Neural progenitor cell (in vitro differentiated cells): ENCODE measurements at regions not wholly inside any gene's neighbourhood (a gene's known extent, or its start where the extent isn't known, plus 50 kb on each side); places are given as distances from the start of the nearest gene placed in this dataset.

Experiments
- DNase-seq: peaks from one replicate; pipeline ENCODE4 v3.0.0-alpha.2; 2016; ENCODE audit warnings: low spot score
- H2AFZ ChIP-seq: fragments of 200-600 bp; sonication (generic); replicated peaks from 2 replicates; pipeline ENCODE4 v1.6.1; 2016; ENCODE audit warnings: antibody characterized with exemption
- H3F3A ChIP-seq: fragments of 200-600 bp; sonication (generic); 2 replicates; pipeline ENCODE4 v1.6.1; 2016; ENCODE audit warnings: antibody characterized with exemption, low read depth
- H3K27ac ChIP-seq: fragments of 200-600 bp; sonication (generic); 2 replicates; pipeline ENCODE4 v1.5.1; 2016; ENCODE audit warnings: mild to moderate bottlenecking
- H3K27me3 ChIP-seq: fragments of 200-600 bp; sonication (generic); 2 replicates; pipeline ENCODE4 v1.6.1; 2016; ENCODE audit warnings: mild to moderate bottlenecking, moderate library complexity
- H3K36me3 ChIP-seq: fragments of 200-600 bp; sonication (generic); 2 replicates; pipeline ENCODE4 v1.5.1; 2016
- H3K4me1 ChIP-seq: fragments of 200-600 bp; sonication (generic); 2 replicates; pipeline ENCODE4 v1.6.1; 2016; ENCODE audit warnings: mixed run types
- H3K4me2 ChIP-seq: fragments of 200-600 bp; sonication (generic); 2 replicates; pipeline ENCODE4 v1.6.1; 2016
- H3K4me3 ChIP-seq: fragments of 200-600 bp; sonication (generic); 2 replicates; pipeline ENCODE4 v1.5.1; 2016
- H3K79me2 ChIP-seq: fragments of 200-600 bp; sonication (generic); 2 replicates; pipeline ENCODE4 v1.6.1; 2016; ENCODE audit warnings: low read depth
- H3K9ac ChIP-seq: fragments of 200-600 bp; sonication (generic); 2 replicates; pipeline ENCODE4 v1.6.1; 2016
- H3K9me3 ChIP-seq: fragments of 200-600 bp; sonication (generic); 2 replicates; pipeline ENCODE4 v1.5.1; 2016; ENCODE audit warnings: low read depth
- H4K20me1 ChIP-seq: fragments of 200-600 bp; sonication (generic); 2 replicates; pipeline ENCODE4 v1.6.1; 2016; ENCODE audit warnings: low read depth
- H3K27ac Mint-ChIP-seq: 3 replicates; pipeline ENCODE4 v1.8.0; 2021; ENCODE audit warnings: mixed read lengths
- H3K27me3 Mint-ChIP-seq: 2 replicates; pipeline ENCODE4 v1.8.0; 2022; ENCODE audit warnings: low read depth, mild to moderate bottlenecking, inconsistent platforms, moderate library complexity, mixed read lengths; ENCODE audit not compliant: insufficient read depth
- H3K36me3 Mint-ChIP-seq: 3 replicates; pipeline ENCODE4 v1.8.0; 2021; ENCODE audit warnings: mixed read lengths
- H3K4me1 Mint-ChIP-seq: 3 replicates; pipeline ENCODE4 v1.8.0; 2021; ENCODE audit warnings: mixed read lengths
- H3K4me3 Mint-ChIP-seq: 3 replicates; pipeline ENCODE4 v1.8.0; 2021; ENCODE audit warnings: mild to moderate bottlenecking, moderate library complexity, mixed read lengths
- H3K9me3 Mint-ChIP-seq: 3 replicates; pipeline ENCODE4 v1.8.0; 2020; ENCODE audit warnings: mixed read lengths
- EZH2 ChIP-seq: fragments of 200-600 bp; sonication (generic); IDR thresholded peaks from 2 replicates; pipeline ENCODE4 v1.6.1; 2017; ENCODE audit warnings: antibody characterized with exemption, mild to moderate bottlenecking, moderate library complexity
- EZH2phosphoT487 ChIP-seq: fragments of 200-600 bp; sonication (generic); IDR thresholded peaks from 2 replicates; pipeline ENCODE4 v1.6.1; 2017; ENCODE audit warnings: antibody characterized with exemption
- TF ChIP-seq, protein P1 (sequence below): fragments of 200-600 bp; sonication (generic); IDR thresholded peaks from 2 replicates; pipeline ENCODE4 v1.5.1; 2017; ENCODE audit warnings: antibody characterized with exemption, mild to moderate bottlenecking

DNA sequence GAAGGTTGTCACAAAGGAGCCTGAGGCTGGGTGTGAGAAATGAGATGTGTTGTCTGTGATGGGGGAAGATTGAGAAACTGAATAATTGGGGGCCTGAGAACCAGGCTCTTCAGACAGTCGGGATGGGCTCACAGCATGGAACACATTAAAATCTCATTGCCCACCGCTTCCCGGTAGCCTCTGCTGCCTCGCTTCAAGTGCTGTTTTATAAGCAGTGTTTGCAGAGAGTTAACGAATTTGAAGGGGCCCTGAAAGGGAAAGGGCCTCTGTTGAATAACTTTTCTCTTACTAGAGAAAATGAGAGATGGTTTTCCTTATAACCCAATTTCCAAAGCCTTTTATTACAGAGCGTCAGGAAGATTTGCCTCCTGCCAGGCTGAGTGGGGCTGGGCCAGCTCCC lies 258.8 kb upstream of the ASIC2 start:
- peaks cover 11% of the 10 kb centered on the region for H3K4me1 ChIP-seq
- no peaks in the 10 kb centered on the region for H3K79me2 ChIP-seq
- no peaks in the 10 kb centered on the region for H3K27me3 ChIP-seq
- H3K27ac ChIP-seq = no peak overlapping the region
- H3K9me3 ChIP-seq = no peaks in the 10 kb centered on the region
- H3K4me3 Mint-ChIP-seq = no peak overlapping the region
- no peak overlapping the region for H3K4me3 ChIP-seq
- H3F3A ChIP-seq = peaks cover 10% of the 10 kb centered on the region
- H3K36me3 Mint-ChIP-seq = no peaks in the 10 kb centered on the region
- TF ChIP-seq, protein P1, sequence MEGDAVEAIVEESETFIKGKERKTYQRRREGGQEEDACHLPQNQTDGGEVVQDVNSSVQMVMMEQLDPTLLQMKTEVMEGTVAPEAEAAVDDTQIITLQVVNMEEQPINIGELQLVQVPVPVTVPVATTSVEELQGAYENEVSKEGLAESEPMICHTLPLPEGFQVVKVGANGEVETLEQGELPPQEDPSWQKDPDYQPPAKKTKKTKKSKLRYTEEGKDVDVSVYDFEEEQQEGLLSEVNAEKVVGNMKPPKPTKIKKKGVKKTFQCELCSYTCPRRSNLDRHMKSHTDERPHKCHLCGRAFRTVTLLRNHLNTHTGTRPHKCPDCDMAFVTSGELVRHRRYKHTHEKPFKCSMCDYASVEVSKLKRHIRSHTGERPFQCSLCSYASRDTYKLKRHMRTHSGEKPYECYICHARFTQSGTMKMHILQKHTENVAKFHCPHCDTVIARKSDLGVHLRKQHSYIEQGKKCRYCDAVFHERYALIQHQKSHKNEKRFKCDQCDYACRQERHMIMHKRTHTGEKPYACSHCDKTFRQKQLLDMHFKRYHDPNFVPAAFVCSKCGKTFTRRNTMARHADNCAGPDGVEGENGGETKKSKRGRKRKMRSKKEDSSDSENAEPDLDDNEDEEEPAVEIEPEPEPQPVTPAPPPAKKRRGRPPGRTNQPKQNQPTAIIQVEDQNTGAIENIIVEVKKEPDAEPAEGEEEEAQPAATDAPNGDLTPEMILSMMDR = no peak
- no peak for TF ChIP-seq EZH2phosphoT487
- no peak for TF ChIP-seq EZH2
- H3K36me3 ChIP-seq = no peaks in the 10 kb centered on the region
- no peaks in the 10 kb centered on the region for H3K9me3 Mint-ChIP-seq
- H2AFZ ChIP-seq = peak overlapping the region; percentile 42
- H3K9ac ChIP-seq = no peak overlapping the region
- peak overlapping the region; percentile 6 for H3K4me2 ChIP-seq
- DNase-seq = no peak
- H3K27me3 Mint-ChIP-seq = peaks cover 2% of the 10 kb centered on the region
- H4K20me1 ChIP-seq = no peaks in the 10 kb centered on the region
- peaks cover 16% of the 10 kb centered on the region for H3K4me1 Mint-ChIP-seq
- H3K27ac Mint-ChIP-seq = no peak overlapping the region

DNA sequence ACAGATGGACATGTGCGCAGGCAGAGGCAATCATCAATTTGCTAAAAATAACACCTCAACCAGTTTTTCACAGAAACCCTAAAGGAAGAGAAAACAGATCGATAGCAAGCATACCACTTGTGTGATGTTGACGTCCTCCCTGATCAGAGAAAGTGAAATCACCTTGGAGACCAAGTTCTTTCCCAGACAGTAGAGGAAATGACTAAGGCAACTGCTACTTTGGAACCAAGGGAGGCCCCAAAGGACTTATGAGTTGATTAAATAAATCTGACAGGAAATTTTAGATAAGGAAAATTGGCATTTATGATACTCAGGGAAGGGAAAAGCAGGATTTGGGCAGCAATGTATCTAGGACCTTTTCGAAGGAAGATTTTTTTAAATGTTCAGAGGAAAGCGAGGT lies 267.1 kb upstream of the ASIC2 start:
- no peaks in the 10 kb centered on the region for H3K36me3 ChIP-seq
- H3K4me3 ChIP-seq = no peak overlapping the region
- H3K36me3 Mint-ChIP-seq = no peaks in the 10 kb centered on the region
- no peak overlapping the region for H3K27ac Mint-ChIP-seq
- H3K4me3 Mint-ChIP-seq = no peak overlapping the region
- H2AFZ ChIP-seq = no peak overlapping the region
- H3K27me3 Mint-ChIP-seq = peaks cover 5% of the 10 kb centered on the region
- H4K20me1 ChIP-seq = no peaks in the 10 kb centered on the region
- H3K27ac ChIP-seq = no peak overlapping the region
- no peak for DNase-seq
- H3K27me3 ChIP-seq = no peaks in the 10 kb centered on the region
- H3K4me1 Mint-ChIP-seq = no peaks in the 10 kb centered on the region
- no peak overlapping the region for H3K9ac ChIP-seq
- no peak for TF ChIP-seq EZH2phosphoT487
- TF ChIP-seq EZH2 = no peak
- TF ChIP-seq, protein P1 = no peak
- H3K9me3 ChIP-seq = no peaks in the 10 kb centered on the region
- no peaks in the 10 kb centered on the region for H3K79me2 ChIP-seq
- peaks cover 10% of the 10 kb centered on the region for H3K9me3 Mint-ChIP-seq
- no peak overlapping the region for H3K4me2 ChIP-seq
- H3F3A ChIP-seq = no peaks in the 10 kb centered on the region
- H3K4me1 ChIP-seq = no peaks in the 10 kb centered on the region

DNA sequence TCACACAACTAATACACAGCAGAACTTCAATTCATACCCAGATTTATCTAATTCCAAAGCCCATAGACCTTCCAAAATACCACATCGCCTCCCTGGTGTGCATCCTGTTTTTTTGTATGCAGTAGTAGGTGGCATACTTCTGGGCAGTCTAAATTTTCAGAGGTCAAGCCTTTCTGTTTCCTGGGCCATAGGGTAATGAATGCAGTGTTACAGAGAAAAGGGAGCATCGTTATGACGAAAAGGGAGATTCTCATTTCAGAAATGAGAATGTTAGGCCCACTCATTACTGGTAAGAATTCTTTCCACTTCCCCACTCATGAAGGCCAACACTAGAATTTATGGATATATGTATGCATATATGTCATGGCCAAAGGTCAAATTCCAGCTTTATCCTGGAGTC lies 267.8 kb upstream of the ASIC2 start:
- DNase-seq = no peak
- Mint-ChIP-seq H3K4me1 (peaks cover under 1% of the 10 kb centered on the region), H3K36me3 (no peaks in the 10 kb centered on the region), H3K9me3 (peaks cover 10% of the 10 kb centered on the region), H3K27me3 (peaks cover 5% of the 10 kb centered on the region), H3K4me3 (no peak overlapping the region), H3K27ac (no peak overlapping the region)
- Histone ChIP-seq H3K4me3 (no peak overlapping the region), H3K9me3 (no peaks in the 10 kb centered on the region), H3K27ac (no peak overlapping the region), H3F3A (no peaks in the 10 kb centered on the region), H3K9ac (no peak overlapping the region), H3K27me3 (no peaks in the 10 kb centered on the region), H3K4me2 (no peak overlapping the region), H4K20me1 (no peaks in the 10 kb centered on the region), H3K36me3 (no peaks in the 10 kb centered on the region), H3K4me1 (no peaks in the 10 kb centered on the region), H3K79me2 (no peaks in the 10 kb centered on the region), H2AFZ (no peak overlapping the region)
- TF ChIP-seq, protein P1 = no peak
- TF ChIP-seq EZH2 (no peak), EZH2phosphoT487 (no peak)
